ENCODE measurements at regions not wholly inside any gene's neighbourhood (a gene's known extent, or its start where the extent isn't known, plus 50 kb on each side); places are given as distances from the start of the nearest gene placed in this dataset.
"Not testable (repeated sequence)": the region's sequence is repeated elsewhere in the genome, so short reads cannot be mapped to it uniquely, and the experiment has no call there.

DNA sequence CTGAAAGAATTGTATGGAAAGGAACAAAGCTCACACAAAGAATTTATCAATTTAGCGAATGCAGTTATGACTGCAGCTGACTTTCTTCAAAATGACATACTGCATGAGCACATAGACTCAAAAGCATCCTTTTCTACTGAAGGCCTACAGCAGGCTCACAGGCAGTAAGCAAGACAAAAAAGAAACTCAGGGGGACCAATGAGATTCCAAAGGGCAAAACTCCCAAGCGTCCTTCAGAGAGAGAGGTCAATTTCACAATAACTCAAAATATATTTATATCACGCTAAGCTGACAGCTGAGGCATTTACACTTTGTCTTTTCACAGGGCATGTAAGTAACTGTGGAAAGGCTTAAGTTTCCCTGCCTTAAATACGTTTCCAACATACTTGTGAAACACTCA lies 427.9 kb upstream of the RASGRP1 start:
- no peak for DNase-seq

DNA sequence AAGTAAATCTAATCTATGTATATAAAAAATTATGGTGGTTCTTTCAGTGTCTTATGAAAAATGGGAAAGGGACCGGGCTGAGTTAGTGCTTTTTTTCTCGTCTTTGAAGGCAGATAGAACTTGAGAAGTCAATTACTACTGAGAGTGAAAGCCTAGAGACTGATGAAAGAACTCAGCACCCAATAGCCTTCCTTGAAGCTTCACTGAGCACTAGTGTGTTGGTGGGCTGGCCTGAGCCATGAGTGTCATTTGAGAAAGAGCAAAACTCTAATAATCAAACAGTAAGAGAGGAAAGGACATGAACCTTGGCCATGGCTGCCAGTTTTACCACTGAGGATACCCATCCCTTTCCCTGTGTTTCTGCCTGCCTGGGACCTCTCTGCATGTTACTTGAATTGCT lies 428.3 kb upstream of the RASGRP1 start:
- no peak for DNase-seq

- no peak for DNase-seq
Measured at GRCh38 chr15:38994310-38994709, 429.7 kb upstream of the RASGRP1 start.

GRCh38 chr15:38996111-38996631 lies 431.6 kb upstream of the RASGRP1 start:
- DNase-seq: no peak

- no peak for DNase-seq
Measured at GRCh38 chr15:38997841-38998240, 433.2 kb upstream of the RASGRP1 start.

DNA sequence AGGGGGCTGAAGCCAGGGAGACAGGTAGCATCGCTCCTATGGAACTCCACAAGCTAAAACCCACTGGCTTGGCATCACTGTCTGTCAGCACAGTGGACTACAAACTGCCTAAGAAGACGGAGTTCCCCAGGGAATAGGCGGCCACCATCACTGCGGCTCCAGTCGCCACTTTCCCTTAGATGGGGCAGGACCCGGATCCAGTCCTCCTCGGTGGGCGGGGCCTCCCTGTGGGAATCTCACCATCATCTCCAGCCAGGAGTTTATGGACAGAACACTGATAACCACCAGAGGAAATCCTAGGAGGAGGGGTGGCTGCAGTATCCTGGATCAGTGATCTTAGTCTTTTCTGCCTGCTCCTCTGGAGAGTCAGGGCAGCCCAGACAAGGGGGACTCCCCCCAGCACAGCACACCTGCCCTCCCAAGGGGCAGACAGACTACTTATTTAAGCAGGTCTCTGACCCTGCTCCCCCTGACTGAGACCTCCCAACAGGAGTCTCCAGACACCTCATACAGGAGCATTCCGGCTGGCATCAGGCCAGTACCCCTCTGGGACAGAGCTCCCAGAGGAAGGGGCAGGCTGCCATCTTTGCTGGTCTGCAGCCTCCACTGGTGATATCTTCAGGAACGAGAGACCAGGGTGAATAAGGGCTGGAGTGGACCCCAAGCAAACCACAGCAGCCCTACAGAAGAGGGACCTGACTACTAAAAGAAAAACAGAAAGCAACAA lies 435.6 kb upstream of the RASGRP1 start:
- no peak for DNase-seq

- no peak for DNase-seq
Measured at GRCh38 chr15:39009740-39010139, 445.1 kb upstream of the RASGRP1 start.

GRCh38 chr15:39011066-39011465 lies 446.5 kb upstream of the RASGRP1 start:
- not testable (repeated sequence) for DNase-seq

DNA sequence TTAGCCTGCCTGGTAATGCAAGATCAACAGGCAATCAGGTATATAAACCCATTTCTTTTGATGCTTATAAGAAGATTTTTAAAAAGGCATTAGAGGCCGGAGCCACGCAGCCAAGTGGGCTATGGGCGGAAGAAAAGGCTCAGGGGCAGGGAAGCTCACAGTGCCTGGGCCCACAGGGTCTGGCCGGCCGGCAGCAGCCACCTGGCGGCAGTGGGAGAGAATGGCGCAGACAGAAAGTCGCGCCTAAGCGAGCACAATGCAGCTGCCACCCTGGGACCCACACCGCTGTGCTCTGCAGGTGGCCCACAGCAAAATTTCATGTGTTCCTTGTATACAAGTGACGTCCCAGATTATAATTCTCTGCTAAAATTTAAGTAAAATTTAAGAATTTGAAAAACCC lies 448.6 kb upstream of the RASGRP1 start:
- DNase-seq: no peak

DNA sequence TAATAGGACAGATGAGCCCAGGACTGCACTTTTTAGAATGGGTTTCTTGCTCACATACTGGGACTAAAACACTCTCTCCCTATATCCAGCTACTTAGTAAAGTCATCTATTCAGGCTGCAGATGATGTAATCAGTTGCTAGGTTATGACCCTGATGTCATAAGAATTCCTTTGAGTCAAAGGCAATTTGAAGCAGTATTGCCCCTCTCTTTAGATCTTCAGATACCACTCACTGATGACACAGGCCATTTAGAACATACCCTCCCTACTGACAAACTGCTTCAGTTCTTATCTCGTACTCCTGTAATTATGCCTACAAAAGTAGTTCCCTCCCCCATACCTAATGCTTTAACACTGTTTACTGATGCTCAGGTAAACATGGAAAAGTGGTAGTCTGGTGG lies 450.1 kb upstream of the RASGRP1 start:
- no peak for DNase-seq

DNA sequence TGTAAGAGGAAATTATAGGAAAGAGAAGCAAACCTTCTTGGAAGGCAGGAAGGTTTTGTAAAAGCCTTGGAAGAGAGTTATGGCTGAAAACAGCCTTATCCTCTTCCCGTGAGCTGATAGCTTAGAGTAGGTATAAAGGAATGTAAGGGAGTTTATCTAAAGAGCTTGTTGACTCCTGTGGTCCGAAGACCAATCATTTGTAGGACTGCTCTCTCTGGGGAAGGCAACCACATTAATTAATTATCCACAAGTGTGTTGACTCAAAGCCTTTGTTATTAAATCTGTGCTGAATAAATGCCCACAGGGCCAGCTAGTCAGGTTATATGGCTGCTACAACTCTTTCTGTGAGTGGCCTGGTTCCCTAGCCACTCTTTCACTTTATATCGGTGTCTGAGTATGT lies 452.1 kb upstream of the RASGRP1 start:
- no peak for DNase-seq

GRCh38 chr15:39018966-39019365 lies 454.4 kb upstream of the RASGRP1 start:
- no peak for DNase-seq

GRCh38 chr15:39021341-39021740 lies 456.7 kb upstream of the RASGRP1 start:
- DNase-seq: no peak

- no peak for DNase-seq
Measured at GRCh38 chr15:39022532-39023305, 458.1 kb upstream of the RASGRP1 start.

GRCh38 chr15:39025321-39025720 lies 460.7 kb upstream of the RASGRP1 start:
- no peak for DNase-seq

DNA sequence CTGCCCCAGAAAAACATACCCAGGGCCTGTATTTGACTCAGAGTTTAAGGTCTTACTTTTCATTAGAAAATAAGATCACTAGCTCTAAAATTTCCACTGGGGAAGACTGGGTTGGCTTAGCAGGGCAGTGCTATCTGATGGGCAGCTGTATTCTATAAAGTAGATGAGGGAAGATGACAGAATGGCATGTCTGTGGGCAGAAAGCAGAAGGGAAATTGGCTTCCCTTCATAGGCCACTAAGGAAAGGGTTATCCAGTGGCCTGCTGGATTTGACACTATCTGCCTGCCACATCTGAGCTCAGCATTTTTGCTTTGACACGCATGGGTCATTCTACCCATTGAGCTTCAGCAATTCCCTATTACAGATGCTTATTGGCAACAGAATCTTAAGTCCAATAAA lies 461.3 kb upstream of the RASGRP1 start:
- DNase-seq: no peak

- no peak for DNase-seq
Measured at GRCh38 chr15:39028069-39028468, 463.5 kb upstream of the RASGRP1 start.

- no peak for DNase-seq
Measured at GRCh38 chr15:39029741-39030140, 465.1 kb upstream of the RASGRP1 start.

DNA sequence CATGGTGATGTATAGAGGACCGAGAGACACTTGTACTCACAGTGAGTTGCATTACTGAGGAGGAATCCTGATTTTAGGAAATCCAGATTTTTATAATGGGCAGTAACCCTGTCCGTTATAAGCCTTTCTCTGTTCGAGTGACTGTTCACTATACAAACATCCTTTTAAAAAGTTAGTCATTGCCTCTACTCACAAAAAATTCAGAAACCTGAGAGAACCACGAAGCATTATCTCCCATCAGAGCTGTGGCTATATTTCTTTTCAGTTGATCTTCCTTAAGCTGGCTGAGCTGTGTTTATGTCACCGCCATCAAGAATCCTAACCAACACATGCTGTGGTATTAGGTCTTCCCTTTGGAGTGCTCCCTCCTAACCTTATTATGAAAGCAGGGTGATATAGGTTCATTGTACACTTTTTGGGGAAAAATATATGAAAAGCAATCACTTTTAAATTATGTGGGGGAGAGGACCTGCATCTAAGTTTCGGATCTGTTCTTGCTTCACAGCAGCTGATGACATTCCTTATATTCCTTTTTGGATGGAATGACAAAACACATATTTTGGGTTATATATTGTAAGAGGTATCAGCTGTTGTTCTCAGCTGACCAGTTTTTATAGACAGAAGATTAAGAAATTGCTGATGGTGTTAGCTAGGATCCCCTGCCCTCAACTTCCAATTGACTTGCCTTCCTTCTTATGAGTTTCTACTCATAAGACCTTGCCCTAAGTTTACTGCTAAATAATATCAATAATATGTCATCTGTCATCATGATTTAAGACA lies 465.9 kb upstream of the RASGRP1 start:
- DNase-seq: no peak

GRCh38 chr15:39031596-39031995 lies 467.0 kb upstream of the RASGRP1 start:
- DNase-seq: no peak

DNA sequence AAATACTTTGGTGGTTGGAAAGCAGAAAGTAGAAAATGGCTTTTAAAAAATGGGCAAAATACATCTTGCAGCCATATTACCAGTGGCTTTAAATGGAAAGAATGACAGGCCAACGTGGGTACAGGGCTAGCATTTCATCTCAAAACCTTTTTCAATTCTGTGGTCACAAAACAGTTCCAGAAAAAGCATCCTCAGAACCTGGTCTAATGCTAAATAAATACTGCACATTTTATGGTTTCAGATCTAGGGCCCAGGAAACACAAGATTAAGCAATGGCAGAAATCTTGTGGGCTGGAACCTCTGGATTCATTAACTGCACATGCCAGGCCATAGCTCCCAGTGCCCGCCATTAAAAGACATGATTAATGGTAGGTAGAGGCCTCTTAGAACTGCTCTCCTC lies 470.2 kb upstream of the RASGRP1 start:
- DNase-seq: no peak

DNA sequence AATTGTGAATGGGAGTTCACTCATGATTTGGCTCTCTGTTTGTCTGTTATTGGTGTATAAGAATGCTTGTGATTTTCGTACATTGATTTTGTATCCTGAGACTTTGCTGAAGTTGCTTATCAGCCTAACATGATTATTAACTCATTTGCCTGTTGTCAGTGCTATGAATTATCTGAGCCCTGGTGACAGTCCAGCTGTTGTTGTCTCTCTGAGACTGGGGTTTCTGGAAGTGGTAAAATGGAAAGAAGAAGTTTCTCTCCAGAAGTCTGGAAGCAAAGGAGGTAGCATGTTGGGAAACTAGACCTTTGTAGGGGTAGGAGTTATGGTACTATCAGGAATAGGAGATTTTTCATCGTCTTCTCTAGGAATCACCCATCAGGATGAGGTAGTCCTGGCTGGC lies 473.0 kb upstream of the RASGRP1 start:
- not testable (repeated sequence) for DNase-seq

- no peak for DNase-seq
Measured at GRCh38 chr15:39040861-39041260, 476.2 kb upstream of the RASGRP1 start.

Measured in activated naive CD4-positive, alpha-beta T cell treated with anti-CD3 and anti-CD28 coated beads, Interleukin-2, amount 50 U/mL, for 16 hours (primary cell).